Sigmoid colon (tissue), 4 donors: ENCODE measurements at regions not wholly inside any gene's neighbourhood (a gene's known extent, or its start where the extent isn't known, plus 50 kb on each side); places are given as distances from the start of the nearest gene placed in this dataset.
"Not testable (repeated sequence)": the region's sequence is repeated elsewhere in the genome, so short reads cannot be mapped to it uniquely, and the experiment has no call there.

Experiments used
- POLR2AphosphoS5 ChIP-seq, 4 donors: sonication (generic); formaldehyde crosslinking; IDR thresholded peaks; one replicate each; pipeline ENCODE4 v1.6.1; 2017; ENCODE audit warnings: antibody characterized with exemption in 4 of 4
- TF ChIP-seq, protein P1 (sequence below), 4 experiments: fragments of 450-650 bp in 3 of 4; fragments of 200-600 bp in 1 of 4; IDR thresholded peaks; one replicate each; pipeline ENCODE4 v1.5.1; 2016 to 2019; ENCODE audit warnings: antibody characterized with exemption in 4 of 4, mild to moderate bottlenecking in 3 of 4, moderate library complexity in 2 of 4

DNA sequence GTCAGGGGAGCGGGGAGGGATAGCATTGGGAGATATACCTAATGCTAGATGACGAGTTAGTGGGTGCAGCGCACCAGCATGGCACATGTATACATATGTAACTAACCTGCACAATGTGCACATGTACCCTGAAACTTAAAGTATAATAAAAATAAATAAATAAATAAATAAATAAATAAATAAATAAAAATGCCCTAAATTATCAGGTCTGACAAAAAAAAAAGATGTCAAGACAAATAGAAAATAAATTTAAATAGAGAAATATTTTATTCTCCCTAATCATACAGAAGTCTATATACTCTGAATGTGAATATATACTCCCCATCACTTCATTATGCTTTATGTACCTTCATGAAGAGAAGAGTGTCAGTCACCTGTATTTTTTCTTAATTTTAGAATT, 420.0 kb upstream of the PTCHD4 start:
- TF ChIP-seq, protein P1, sequence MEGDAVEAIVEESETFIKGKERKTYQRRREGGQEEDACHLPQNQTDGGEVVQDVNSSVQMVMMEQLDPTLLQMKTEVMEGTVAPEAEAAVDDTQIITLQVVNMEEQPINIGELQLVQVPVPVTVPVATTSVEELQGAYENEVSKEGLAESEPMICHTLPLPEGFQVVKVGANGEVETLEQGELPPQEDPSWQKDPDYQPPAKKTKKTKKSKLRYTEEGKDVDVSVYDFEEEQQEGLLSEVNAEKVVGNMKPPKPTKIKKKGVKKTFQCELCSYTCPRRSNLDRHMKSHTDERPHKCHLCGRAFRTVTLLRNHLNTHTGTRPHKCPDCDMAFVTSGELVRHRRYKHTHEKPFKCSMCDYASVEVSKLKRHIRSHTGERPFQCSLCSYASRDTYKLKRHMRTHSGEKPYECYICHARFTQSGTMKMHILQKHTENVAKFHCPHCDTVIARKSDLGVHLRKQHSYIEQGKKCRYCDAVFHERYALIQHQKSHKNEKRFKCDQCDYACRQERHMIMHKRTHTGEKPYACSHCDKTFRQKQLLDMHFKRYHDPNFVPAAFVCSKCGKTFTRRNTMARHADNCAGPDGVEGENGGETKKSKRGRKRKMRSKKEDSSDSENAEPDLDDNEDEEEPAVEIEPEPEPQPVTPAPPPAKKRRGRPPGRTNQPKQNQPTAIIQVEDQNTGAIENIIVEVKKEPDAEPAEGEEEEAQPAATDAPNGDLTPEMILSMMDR (IDR thresholded peaks at IDR 0.05) = not testable (repeated sequence)
- TF ChIP-seq POLR2AphosphoS5 (IDR thresholded peaks at IDR 0.05) = not testable (repeated sequence)
